ENCODE measurements at regions not wholly inside any gene's neighbourhood (a gene's known extent, or its start where the extent isn't known, plus 50 kb on each side); places are given as distances from the start of the nearest gene placed in this dataset.
"Not testable (repeated sequence)": the region's sequence is repeated elsewhere in the genome, so short reads cannot be mapped to it uniquely, and the experiment has no call there.

GRCh38 chr21:15932726-15933125 lies 202.9 kb downstream of the USP25 start:
- no peak for DNase-seq

- no peak for DNase-seq
These were observed 205.7 kb downstream of the USP25 start for GRCh38 chr21:15935530-15935929.

DNA sequence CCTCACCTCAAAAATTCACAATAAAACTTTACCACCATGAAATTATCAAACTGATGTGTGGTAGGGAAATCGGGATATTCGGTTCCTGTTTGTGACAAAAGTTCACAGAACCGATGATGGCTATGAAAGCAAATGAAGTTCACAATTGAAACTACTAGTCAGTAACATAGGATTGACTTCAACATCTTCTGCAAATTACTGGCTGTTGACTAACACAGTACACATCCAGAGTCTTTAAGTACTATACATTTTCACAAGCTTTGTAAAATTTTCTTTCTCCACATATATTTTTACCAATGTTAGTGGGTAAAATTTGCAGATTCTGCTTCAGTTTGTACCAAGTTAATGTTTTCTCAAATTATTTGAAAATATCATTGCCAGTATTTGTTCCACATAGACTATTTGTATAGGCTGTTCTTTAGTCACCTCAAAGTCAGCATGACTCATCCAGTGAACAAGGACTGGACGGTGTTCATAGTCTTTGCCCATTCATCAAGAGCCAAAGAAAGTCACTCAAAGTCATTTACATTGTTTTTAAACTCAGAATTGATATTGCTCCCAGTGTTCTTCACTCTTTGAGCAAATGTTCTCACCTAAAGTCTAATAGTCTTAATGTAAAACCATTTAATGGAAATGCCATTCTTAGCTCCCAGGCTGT lies 213.4 kb downstream of the USP25 start:
- no peak for DNase-seq

GRCh38 chr21:15947677-15948076 lies 217.9 kb downstream of the USP25 start:
- no peak for DNase-seq

GRCh38 chr21:15953551-15954116 lies 223.9 kb downstream of the USP25 start:
- no peak for DNase-seq

DNA sequence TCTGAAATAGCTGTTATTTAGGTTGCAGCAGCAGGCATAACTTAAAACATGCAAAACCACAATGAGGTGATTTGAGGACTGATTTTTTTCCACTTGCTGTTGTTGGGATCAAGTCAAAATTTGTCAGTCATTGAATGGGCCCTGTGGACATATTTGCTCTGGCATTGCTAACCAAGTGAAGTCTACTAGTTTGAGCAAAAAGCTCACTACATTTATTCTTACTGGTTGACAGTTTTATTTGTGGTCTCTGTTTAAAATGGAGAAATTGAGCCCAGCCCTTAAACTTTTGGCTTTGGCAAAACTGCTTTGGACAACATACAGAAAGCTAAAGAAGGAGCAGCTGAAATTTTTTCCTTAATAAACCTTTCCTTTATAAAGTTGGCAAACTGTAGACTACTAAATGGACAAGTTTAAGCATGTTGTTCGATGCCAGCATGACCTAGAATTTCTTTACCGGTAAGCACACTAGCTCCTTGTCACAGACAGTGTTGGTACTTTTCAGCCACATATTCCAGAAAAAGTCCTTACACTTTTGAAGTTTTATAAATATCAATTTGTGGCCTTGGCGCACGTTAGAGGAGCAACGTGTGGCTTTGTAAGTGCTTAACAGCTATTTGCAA lies 234.6 kb downstream of the USP25 start:
- no peak for DNase-seq

- no peak for DNase-seq
These were observed 236.4 kb downstream of the USP25 start for GRCh38 chr21:15966231-15966630.

- DNase-seq: no peak
These were observed 236.9 kb downstream of the USP25 start for GRCh38 chr21:15966651-15967050.

- no peak for DNase-seq
These were observed 237.9 kb downstream of the USP25 start for GRCh38 chr21:15967661-15968060.

DNA sequence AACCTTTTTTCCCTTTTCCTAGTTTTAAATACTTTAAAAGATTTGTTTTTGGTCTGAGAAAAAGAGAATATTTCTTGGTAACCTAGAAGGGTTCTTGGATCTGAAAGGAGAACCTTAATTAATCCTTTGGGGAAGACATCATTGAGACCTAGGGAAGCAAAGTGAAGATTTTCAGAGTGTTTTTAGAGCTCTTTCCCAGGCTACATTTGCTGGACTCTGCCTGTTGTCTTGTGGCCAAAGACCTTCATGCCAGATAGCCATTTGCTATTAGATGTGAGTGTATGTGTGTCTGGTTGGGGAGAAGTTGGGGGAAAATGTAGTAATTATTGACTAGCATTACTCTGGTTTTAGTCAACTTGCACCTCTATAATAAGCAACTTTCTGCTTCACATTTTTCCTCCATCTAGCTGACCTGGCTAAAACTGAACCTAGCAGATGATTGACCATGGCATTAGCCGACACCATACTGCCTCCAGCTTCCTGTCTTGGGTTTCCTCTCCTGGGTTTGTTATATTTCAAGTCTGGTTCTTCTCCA lies 239.1 kb downstream of the USP25 start:
- no peak for DNase-seq

GRCh38 chr21:15976807-15977206 lies 247.0 kb downstream of the USP25 start:
- DNase-seq: no peak

DNA sequence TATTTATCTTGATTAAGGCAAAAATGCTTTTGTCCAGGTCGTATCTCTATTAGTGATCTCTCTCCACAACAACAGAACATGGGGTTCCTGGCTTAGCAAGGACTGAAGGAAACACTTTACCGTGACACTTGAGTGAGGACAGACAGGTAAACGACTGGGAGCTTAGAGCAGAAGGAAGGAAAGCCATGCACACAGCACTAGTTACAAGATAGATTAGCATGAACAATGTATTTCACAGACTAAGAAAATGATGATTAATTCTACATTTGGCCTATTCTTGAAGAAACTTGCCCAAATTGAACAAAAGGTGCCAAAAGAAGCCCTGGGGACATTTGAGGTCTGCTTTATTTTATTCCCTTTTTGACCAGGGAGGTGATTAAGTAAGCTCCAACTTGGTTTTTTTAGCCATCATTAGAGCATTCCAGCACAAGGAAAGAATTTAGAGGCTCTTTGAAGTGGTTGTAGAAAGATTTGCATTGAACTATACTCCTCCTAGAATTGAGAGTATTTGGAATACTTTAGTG lies 248.5 kb downstream of the USP25 start:
- DNase-seq: no peak

- DNase-seq: not testable (repeated sequence)
These were observed 249.7 kb downstream of the USP25 start for GRCh38 chr21:15979493-15979892.

- no peak for DNase-seq
These were observed 256.5 kb downstream of the USP25 start for GRCh38 chr21:15986277-15986676.

GRCh38 chr21:15992171-15992570 lies 262.4 kb downstream of the USP25 start:
- no peak for DNase-seq

- no peak for DNase-seq
These were observed 264.2 kb downstream of the USP25 start for GRCh38 chr21:15993951-15994350.

DNA sequence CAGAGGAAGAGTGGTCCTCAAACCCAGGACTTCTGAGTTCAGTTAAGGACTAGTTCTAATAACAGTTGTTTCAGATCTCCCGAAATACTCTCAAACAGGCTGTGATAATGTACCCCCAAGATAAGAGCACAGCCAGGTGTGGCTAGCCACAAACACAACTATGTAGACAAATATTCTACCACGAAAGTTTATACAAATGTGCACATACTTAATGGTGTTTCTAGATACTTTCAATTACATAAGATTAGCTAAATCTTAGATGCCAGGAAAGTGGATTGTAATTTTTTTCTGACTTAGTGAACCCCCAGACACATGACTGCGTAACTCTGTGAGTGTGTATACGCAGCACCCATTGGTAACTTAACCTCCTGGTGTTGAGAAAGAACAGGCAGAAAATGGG lies 270.0 kb downstream of the USP25 start:
- DNase-seq: no peak

DNA sequence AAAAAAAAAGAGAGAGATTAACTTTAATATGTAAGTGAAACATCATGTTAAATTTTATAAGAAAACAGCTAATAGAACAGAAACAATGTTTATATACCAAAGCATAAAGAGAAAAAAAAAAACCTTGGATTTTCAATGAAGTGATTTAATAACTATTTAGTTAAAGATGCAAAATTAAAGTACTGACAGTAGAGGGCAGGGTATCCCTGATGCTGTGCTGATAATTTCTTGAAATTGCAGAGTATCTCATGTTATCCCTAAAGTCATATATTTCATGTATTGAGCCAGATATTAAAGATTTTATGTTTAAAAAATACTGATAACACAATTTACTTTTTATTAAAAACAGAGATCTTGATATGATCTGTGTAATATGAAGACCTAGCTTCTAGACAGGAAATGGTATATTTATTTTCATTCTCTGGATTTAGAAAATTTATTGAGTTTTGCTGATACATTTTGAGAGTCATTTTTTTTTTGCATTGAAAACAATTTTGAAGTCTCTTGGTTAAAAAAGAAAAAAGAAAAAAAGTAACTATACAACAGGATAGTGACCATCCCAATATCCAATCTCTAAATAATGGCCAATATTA lies 273.2 kb downstream of the USP25 start:
- no peak for DNase-seq

DNA sequence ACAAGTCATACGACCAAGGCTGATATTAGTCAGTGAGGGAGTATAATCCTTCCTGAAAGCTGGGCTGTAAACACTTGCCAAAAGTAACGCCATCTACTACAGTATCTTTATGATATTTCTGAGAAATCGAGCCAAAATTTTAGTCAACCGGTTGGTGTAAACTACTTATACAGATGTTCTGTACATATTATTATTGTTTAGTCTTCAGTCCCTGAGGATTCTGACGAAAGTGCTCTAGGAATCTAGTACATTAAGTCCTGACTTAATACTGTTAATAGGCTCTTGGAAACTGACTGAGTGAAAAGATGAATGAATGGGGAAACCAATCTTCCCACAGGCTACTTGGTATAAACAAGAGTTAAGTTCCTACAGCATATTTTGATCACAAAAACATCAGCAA lies 274.3 kb downstream of the USP25 start:
- no peak for DNase-seq

- no peak for DNase-seq
These were observed 274.7 kb downstream of the USP25 start for GRCh38 chr21:16004523-16004922.

DNA sequence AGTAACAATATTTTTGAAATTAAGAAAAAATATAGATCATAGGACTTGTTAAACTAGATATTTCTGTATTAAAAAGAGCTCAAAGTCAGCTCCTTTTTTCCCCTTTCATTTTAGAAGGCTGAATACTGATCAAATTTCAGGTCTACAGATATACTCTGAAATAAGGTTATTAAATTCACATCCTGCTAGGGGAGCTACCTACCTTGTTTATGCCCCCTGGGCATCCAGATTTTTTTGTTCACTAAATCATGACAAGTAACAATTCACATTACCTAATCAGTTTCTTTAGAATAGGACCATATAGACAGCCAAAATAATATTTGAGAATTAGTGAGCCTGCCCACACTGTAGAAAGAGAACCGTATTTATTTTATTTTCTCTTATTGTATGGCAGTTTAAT lies 276.2 kb downstream of the USP25 start:
- no peak for DNase-seq

DNA sequence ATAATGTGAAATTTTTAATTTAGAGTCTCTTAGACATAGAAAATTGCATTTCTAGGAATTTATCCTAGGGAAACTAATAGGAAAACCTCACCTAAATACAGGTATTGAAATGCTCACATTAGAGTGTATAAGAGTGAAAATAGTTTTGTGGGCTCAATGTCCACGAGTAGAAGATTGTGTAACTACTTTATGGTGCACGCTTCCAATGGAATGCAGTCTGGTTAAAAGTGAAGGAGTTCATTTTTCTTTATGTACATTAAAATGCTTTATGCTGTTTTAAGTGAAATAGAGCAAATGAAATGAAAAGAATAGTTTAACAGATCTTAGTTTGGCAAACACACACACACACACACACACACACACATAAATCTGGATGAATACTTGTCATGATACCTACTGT lies 278.2 kb downstream of the USP25 start:
- no peak for DNase-seq

GRCh38 chr21:16011719-16012118 lies 281.9 kb downstream of the USP25 start:
- DNase-seq: no peak

DNA sequence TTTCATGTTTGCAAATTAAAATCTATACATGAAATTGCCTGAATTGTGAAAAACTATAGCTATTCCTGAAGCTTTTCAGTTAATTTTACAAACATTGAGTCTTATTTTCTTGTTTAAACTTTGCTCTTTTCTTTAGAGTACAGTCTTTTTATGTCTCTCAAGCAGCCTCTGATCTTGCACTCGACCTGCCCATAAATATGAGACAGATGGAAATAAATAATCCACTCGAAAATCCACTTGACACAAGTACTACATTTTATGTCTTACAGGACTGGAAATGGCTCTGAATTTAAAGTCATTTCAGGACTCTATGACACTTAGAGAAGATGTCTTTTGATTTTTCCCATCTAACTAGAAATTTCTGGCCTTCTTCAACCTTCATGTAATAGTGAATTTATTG lies 283.8 kb downstream of the USP25 start:
- no peak for DNase-seq
